GM06990 (cell line): ENCODE measurements at regions not wholly inside any gene's neighbourhood (a gene's known extent, or its start where the extent isn't known, plus 50 kb on each side); places are given as distances from the start of the nearest gene placed in this dataset.

Experiments
- DNase-seq: peaks from one replicate; pipeline ENCODE4 v3.0.0-alpha.2; 2011; ENCODE audit not compliant: insufficient read length; ENCODE audit errors: extremely low read depth
- H3K27me3 ChIP-seq: replicated peaks from 2 replicates; pipeline ENCODE4 v1.6.0; 2011; ENCODE audit warnings: low read length; ENCODE audit not compliant: control insufficient read depth, insufficient read depth
- H3K36me3 ChIP-seq: 2 replicates; pipeline ENCODE4 v1.5.1; 2011; ENCODE audit warnings: low read length; ENCODE audit not compliant: control insufficient read depth, insufficient read depth
- H3K4me3 ChIP-seq: replicated peaks from 2 replicates; pipeline ENCODE4 v1.5.1; 2011; ENCODE audit warnings: low read depth, mild to moderate bottlenecking, control low read depth, low read length
- CTCF ChIP-seq: IDR thresholded peaks from 2 replicates; pipeline ENCODE4 v1.5.1; 2011; ENCODE audit warnings: low read length, control low read depth, mild to moderate bottlenecking, inconsistent platforms; ENCODE audit not compliant: insufficient read depth, poor library complexity, severe bottlenecking

GRCh38 chr13:53240401-53241025 is 211.9 kb downstream of the OLFM4 start:
- DNase-seq, result no peak
- Histone ChIP-seq H3K36me3 (no peaks in the 10 kb centered on the region), H3K4me3 (no peak overlapping the region), H3K27me3 (no peaks in the 10 kb centered on the region; the same call in 1 of the 2 replicates)
- no peak for TF ChIP-seq CTCF

- Histone ChIP-seq H3K27me3 (no peaks in the 10 kb centered on the region; the same call in none of the 2 replicates), H3K36me3 (no peaks in the 10 kb centered on the region), H3K4me3 (no peak overlapping the region)
- DNase-seq, result no peak
- no peak for TF ChIP-seq CTCF
Observed at GRCh38 chr13:53241891-53242348, 213.3 kb downstream of the OLFM4 start.

- Histone ChIP-seq H3K36me3 (no peaks in the 10 kb centered on the region), H3K4me3 (no peak overlapping the region), H3K27me3 (no peaks in the 10 kb centered on the region; the same call in 1 of the 2 replicates)
- TF ChIP-seq CTCF, result no peak
- DNase-seq, result no peak
Observed at GRCh38 chr13:53249236-53249635, 220.6 kb downstream of the OLFM4 start.

GRCh38 chr13:53250272-53250875 is 221.8 kb downstream of the OLFM4 start:
- Histone ChIP-seq H3K4me3 (no peak overlapping the region), H3K36me3 (no peaks in the 10 kb centered on the region), H3K27me3 (no peaks in the 10 kb centered on the region; the same call in 1 of the 2 replicates)
- DNase-seq, result peak; percentile 29
- TF ChIP-seq CTCF, result peak; percentile 57

- DNase-seq, result no peak
Observed at GRCh38 chr13:53250977-53251376, 222.4 kb downstream of the OLFM4 start.

More at GRCh38 chr13:53250977-53251376, 222.4 kb downstream of the OLFM4 start:
- H3K36me3 ChIP-seq, result no peaks in the 10 kb centered on the region
- no peak for TF ChIP-seq CTCF
- no peak overlapping the region for H3K4me3 ChIP-seq
- no peaks in the 10 kb centered on the region; the same call in 1 of the 2 replicates for H3K27me3 ChIP-seq
